ENCODE measurements at regions not wholly inside any gene's neighbourhood (a gene's known extent, or its start where the extent isn't known, plus 50 kb on each side); places are given as distances from the start of the nearest gene placed in this dataset.

DNA sequence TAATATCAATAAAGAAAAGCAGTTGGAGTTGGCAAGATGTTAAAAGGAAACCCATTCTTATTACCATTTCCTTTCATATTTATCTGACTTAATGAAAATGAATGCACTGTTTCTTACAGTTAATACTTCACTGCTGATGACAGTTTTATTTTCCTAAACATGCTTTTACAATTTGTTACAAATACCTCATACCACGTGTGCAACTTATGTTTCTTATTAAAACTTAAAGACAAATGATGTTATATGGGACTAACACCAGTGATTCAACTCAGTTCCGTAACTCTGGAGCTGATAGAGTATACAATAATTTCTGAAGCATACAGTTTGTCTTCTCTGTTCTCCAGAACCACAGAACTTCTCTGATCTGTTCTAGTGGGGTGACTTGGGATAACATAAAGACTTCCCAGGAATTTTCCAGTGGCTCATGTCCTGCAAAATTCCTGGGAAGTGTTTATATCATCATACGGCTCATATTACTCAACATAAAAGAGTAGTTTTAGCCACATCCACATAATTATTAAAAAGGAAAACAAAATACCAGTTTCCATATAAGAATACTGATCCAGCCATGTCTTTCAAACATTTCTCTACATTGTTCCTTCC, 1259.0 kb upstream of the C9orf72 start:
- Histone ChIP-seq H2BK5ac (ENCODE audit: low read depth, low read length) (no peak overlapping the region), H3K4me3 (ENCODE audit: extremely low read depth in 1 of 4, insufficient read depth in 2 of 4, low read depth in 3 of 4, low read length in 4 of 4) (no peak overlapping the region), H2AK5ac (ENCODE audit: low read depth, low read length) (no peak overlapping the region), H2BK120ac (replicated peaks; ENCODE audit: low read depth, low read length) (no peak overlapping the region), H3K27ac (ENCODE audit: low read depth, low read length) (no peak overlapping the region), H2BK20ac (ENCODE audit: low read length) (no peak overlapping the region), H2BK12ac (ENCODE audit: low read depth, low read length) (no peak overlapping the region), H3K4me1 (replicated peaks in 1 of 4; ENCODE audit: control insufficient read depth in 3 of 4, insufficient read depth in 4 of 4, low read length in 3 of 4) (peaks cover 0 to 3% (median 0%) of the 10 kb centered on the region in 4 experiments; a peak in 1 of 7 replicates), H3K9me3 (ENCODE audit: insufficient read depth in 2 of 2, low read depth in 1 of 2, low read length in 1 of 2) (no peaks in the 10 kb centered on the region), H3K79me2 (ENCODE audit: control insufficient read depth in 1 of 2, insufficient read depth in 2 of 2, low read length in 2 of 2) (peaks cover 0 to 3% of the 10 kb centered on the region in 2 experiments; a peak in 1 of 4 replicates), H4K5ac (ENCODE audit: insufficient read length, low read depth, low read length) (no peak overlapping the region), H4K91ac (replicated peaks; ENCODE audit: insufficient read length, low read length) (no peak overlapping the region), H4K8ac (ENCODE audit: extremely low read depth, insufficient read depth, low read length) (no peak overlapping the region), H3K4ac (replicated peaks; ENCODE audit: insufficient read length, low read depth, low read length) (no peak overlapping the region), H2AFZ (ENCODE audit: low read length) (no peak overlapping the region), H3K36me3 (ENCODE audit: control insufficient read depth in 2 of 4, insufficient read depth in 4 of 4, low read length in 3 of 4) (no peaks in the 10 kb centered on the region), H4K20me1 (replicated peaks in 1 of 2; ENCODE audit: control insufficient read depth in 1 of 2, insufficient read depth in 2 of 2, low read length in 2 of 2) (no peaks in the 10 kb centered on the region), H3K56ac (replicated peaks; ENCODE audit: insufficient read length, low read depth, low read length) (no peak overlapping the region), H3K9ac (replicated peaks in 1 of 4; ENCODE audit: extremely low read depth in 1 of 4, low read depth in 3 of 4, low read length in 3 of 4) (no peak overlapping the region), H3K79me1 (ENCODE audit: low read depth, low read length) (no peaks in the 10 kb centered on the region), H3K18ac (ENCODE audit: extremely low read depth, low read length) (no peak overlapping the region), H3K4me2 (ENCODE audit: insufficient read depth in 1 of 2, low read depth in 2 of 2, low read length in 2 of 2) (no peak overlapping the region), H3K27me3 (replicated peaks in 1 of 4; ENCODE audit: control insufficient read depth in 3 of 4, extremely low read depth in 1 of 4, insufficient read depth in 3 of 4, low read length in 3 of 4) (no peaks in the 10 kb centered on the region), H3K23me2 (ENCODE audit: low read depth, low read length) (no peaks in the 10 kb centered on the region), H2BK15ac (ENCODE audit: low read length) (no peak overlapping the region), H3K14ac (ENCODE audit: insufficient read length) (no peak overlapping the region), H3K23ac (ENCODE audit: insufficient read length) (no peak overlapping the region)
- ChIA-PET POLR2A (ENCODE audit: partially characterized antibody) (no interaction called here), CTCF (ENCODE audit: partially characterized antibody) (no interaction called here)
- TF ChIP-seq SRF (IDR thresholded peaks at IDR 0.05; ENCODE audit: low read depth, low read length) (no peak), EZH2 (IDR thresholded peaks at IDR 0.05; ENCODE audit: low read depth, low read length, severe bottlenecking) (no peak), ASH2L (IDR thresholded peaks at IDR 0.05; ENCODE audit: low read length) (no peak), CHD2 (IDR thresholded peaks at IDR 0.05; ENCODE audit: low read length) (no peak), JUND (IDR thresholded peaks at IDR 0.05; ENCODE audit: low read length) (no peak), TBP (IDR thresholded peaks at IDR 0.05; ENCODE audit: low read depth, low read length) (no peak), BRCA1 (IDR thresholded peaks at IDR 0.05; ENCODE audit: low read depth, low read length) (no peak), POLR2A (IDR thresholded peaks at IDR 0.05; ENCODE audit: control extremely low read depth in 1 of 2, low read depth in 2 of 2, low read length in 2 of 2) (no peak), ATF3 (IDR thresholded peaks at IDR 0.05; ENCODE audit: insufficient read depth, low read depth, low read length) (no peak), HDAC6 (IDR thresholded peaks at IDR 0.05; ENCODE audit: low read depth, low read length) (no peak), JUN (IDR thresholded peaks at IDR 0.05; ENCODE audit: low read depth, low read length) (no peak), HDAC2 (IDR thresholded peaks at IDR 0.05; ENCODE audit: borderline replicate concordance in 1 of 2, low read depth in 2 of 2, low read length in 2 of 2) (no peak), CTBP2 (IDR thresholded peaks at IDR 0.05; ENCODE audit: borderline replicate concordance, insufficient read depth, insufficient read length, low read length) (no peak), TEAD4 (IDR thresholded peaks at IDR 0.05; ENCODE audit: low read depth, low read length) (no peak), SUZ12 (IDR thresholded peaks at IDR 0.05; ENCODE audit: low read length) (no peak)
- FAIRE-seq (no peak), DNase-seq (ENCODE audit: low read depth in 1 of 2, low spot score in 2 of 2) (no peak)
- 87% methylated on average over 3 of the region's 3 CpGs; no CpG with 5 or more reads in 1 of the 2 experiments for WGBS, 2 experiments (ENCODE audit: extremely low coverage in 1 of 2, insufficient coverage in 1 of 2, insufficient read length in 1 of 2, insufficient replicate concordance in 2 of 2, low coverage in 1 of 2, low lambda C conversion rate in 2 of 2, missing lambda C conversion rate in 1 of 2)
